ENCODE measurements at regions not wholly inside any gene's neighbourhood (a gene's known extent, or its start where the extent isn't known, plus 50 kb on each side); places are given as distances from the start of the nearest gene placed in this dataset.

GRCh38 chr3:187900993-187901755 is 155.9 kb upstream of the BCL6 start:
- Mint-ChIP-seq H3K36me3 (ENCODE audit: low read depth) (no peaks in the 10 kb centered on the region), H3K9me3 (no peaks in the 10 kb centered on the region), H3K4me3 (no peak overlapping the region)

GRCh38 chr3:187902041-187902471 is 156.8 kb upstream of the BCL6 start:
- Mint-ChIP-seq H3K36me3 (ENCODE audit: low read depth) (no peaks in the 10 kb centered on the region), H3K27me3 (ENCODE audit: insufficient read depth) (peaks cover 2% of the 10 kb centered on the region)
- TF ChIP-seq CTCF (IDR thresholded peaks at IDR 0.05), result no peak

More at GRCh38 chr3:187900993-187901755, 155.9 kb upstream of the BCL6 start:
- H3K27me3 Mint-ChIP-seq (ENCODE audit: insufficient read depth), result peaks cover 2% of the 10 kb centered on the region
- H3K4me1 Mint-ChIP-seq (ENCODE audit: low read depth), result no peaks in the 10 kb centered on the region
- no peak overlapping the region for H3K27ac Mint-ChIP-seq
- TF ChIP-seq CTCF (IDR thresholded peaks at IDR 0.05), result no peak
- DNase-seq, result no peak

GRCh38 chr3:187902936-187903335 is 157.7 kb upstream of the BCL6 start:
- no peak overlapping the region for H3K4me3 Mint-ChIP-seq
- peak; percentile 23 for DNase-seq
- peaks cover 2% of the 10 kb centered on the region for H3K27me3 Mint-ChIP-seq (ENCODE audit: insufficient read depth)
- TF ChIP-seq CTCF (IDR thresholded peaks at IDR 0.05), result no peak
- H3K36me3 Mint-ChIP-seq (ENCODE audit: low read depth), result no peaks in the 10 kb centered on the region
- no peaks in the 10 kb centered on the region for H3K9me3 Mint-ChIP-seq
- H3K27ac Mint-ChIP-seq, result no peak overlapping the region
- no peaks in the 10 kb centered on the region for H3K4me1 Mint-ChIP-seq (ENCODE audit: low read depth)

More at GRCh38 chr3:187902041-187902471, 156.8 kb upstream of the BCL6 start:
- Mint-ChIP-seq H3K9me3 (no peaks in the 10 kb centered on the region), H3K4me1 (ENCODE audit: low read depth) (no peaks in the 10 kb centered on the region), H3K4me3 (no peak overlapping the region), H3K27ac (no peak overlapping the region)
- DNase-seq, result no peak

GRCh38 chr3:187903697-187904096 is 158.4 kb upstream of the BCL6 start:
- Mint-ChIP-seq H3K27me3 (ENCODE audit: insufficient read depth) (no peaks in the 10 kb centered on the region; the same call in 1 of the 2 replicates), H3K4me3 (no peak overlapping the region), H3K4me1 (ENCODE audit: low read depth) (no peaks in the 10 kb centered on the region), H3K9me3 (no peaks in the 10 kb centered on the region), H3K27ac (no peak overlapping the region), H3K36me3 (ENCODE audit: low read depth) (no peaks in the 10 kb centered on the region)
- TF ChIP-seq CTCF (IDR thresholded peaks at IDR 0.05), result no peak
- no peak for DNase-seq

- no peaks in the 10 kb centered on the region for H3K9me3 Mint-ChIP-seq
- no peaks in the 10 kb centered on the region for H3K36me3 Mint-ChIP-seq (ENCODE audit: low read depth)
Observed at GRCh38 chr3:187906416-187906815, 161.1 kb upstream of the BCL6 start.

More at GRCh38 chr3:187906416-187906815, 161.1 kb upstream of the BCL6 start:
- no peak overlapping the region for H3K4me3 Mint-ChIP-seq
- peaks cover 7% of the 10 kb centered on the region for H3K4me1 Mint-ChIP-seq (ENCODE audit: low read depth)
- no peak for DNase-seq
- H3K27me3 Mint-ChIP-seq (ENCODE audit: insufficient read depth), result no peaks in the 10 kb centered on the region
- no peak for TF ChIP-seq CTCF (IDR thresholded peaks at IDR 0.05)
- H3K27ac Mint-ChIP-seq, result no peak overlapping the region
